H54 (cell line): ENCODE measurements at regions not wholly inside any gene's neighbourhood (a gene's known extent, or its start where the extent isn't known, plus 50 kb on each side); places are given as distances from the start of the nearest gene placed in this dataset.

Experiments used
- DNase-seq: peaks from one replicate; pipeline ENCODE4 v3.0.0; 2011; ENCODE audit warnings: low spot score, mixed read lengths; ENCODE audit not compliant: insufficient read length
- FAIRE-seq: peaks from 3 replicates; lab custom pipeline; 2011; peaks lifted over from hg19 to GRCh38; lab: Jason Lieb, UNC
- POLR2A ChIP-seq: IDR thresholded peaks from 2 replicates; pipeline ENCODE4 v1.6.1; 2011; ENCODE audit warnings: low read depth, mild to moderate bottlenecking, low read length

DNA sequence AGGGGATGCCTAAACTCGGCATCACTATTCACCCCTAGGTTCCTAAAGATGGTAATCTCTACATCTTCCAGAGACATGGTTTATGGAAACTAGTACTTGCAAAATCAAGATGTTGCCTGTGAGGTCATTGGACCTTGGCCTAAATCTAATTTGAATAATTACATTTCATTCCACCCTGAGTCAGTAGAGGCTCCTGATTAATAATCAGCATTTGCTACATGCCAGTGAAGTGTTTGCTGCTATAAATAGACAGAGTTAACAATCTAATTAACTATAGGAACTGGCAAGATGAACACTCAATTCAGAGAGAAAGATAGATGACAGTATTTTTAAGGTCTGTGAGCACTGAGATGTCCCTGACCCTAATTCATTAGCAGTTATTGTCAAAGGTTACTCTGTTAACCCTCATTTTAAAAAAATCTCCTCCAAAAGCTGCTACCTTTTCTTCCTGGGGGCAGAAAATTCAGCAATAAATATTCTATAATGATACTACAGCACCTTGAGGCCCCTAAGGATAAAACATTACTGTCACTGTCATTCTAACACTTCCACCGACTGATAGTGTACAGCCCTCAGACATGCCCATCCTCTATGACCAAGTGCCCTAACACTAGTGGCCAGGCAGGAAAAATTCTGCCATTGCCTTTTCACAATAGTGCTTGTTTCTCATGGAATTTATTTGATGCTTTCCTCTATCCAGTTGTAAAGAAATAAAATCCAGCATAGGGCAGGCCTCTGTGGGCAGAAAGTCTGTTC lies 65.7 kb upstream of the CCDC196 start:
- TF ChIP-seq POLR2A: no peak
- DNase-seq (no peak), FAIRE-seq (no peak)

DNA sequence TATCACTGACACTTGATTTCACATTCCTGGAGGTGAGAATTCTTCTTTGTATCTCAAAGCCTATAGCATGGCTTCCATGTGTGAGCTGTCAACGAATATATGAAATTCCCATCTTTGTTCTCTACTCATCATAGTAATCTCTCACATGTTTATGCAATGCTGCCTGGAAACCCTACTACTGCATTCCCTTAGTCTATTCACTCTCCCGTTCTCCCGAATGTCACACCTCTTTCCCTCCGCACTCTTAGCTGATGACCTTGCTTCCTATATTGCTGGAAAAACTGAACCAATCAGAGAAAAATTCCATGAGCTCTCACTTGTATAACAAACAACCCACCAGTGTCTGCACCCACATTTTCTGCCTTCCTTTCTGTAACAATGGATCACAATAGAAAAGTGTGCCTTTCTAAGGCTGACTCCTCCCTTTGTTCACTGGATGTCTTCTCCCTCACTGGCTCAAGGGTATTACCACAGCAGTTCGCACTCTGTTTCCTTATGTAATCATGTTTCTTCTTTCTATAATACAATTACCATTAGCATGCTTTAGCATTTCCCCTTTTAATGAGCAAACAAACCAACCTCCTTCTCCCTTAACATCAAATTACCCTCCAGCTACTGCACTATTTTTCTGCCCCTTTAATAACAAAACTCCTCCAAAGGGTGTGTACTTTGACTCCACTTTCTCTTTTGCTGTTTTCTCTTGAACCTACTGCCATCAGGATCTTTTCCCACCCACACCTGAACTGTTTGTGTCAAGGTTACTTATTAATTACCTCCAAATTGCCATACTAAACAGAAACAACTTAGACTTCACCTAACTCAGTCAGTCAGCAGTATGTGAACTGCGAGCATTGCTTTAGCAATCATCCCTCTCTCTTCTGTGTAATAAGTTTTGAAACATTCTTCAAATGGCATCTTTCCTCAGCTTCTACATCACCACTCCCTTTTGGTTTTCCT lies 63.9 kb upstream of the CCDC196 start:
- DNase-seq (no peak), FAIRE-seq (no peak)
- TF ChIP-seq POLR2A: no peak

DNA sequence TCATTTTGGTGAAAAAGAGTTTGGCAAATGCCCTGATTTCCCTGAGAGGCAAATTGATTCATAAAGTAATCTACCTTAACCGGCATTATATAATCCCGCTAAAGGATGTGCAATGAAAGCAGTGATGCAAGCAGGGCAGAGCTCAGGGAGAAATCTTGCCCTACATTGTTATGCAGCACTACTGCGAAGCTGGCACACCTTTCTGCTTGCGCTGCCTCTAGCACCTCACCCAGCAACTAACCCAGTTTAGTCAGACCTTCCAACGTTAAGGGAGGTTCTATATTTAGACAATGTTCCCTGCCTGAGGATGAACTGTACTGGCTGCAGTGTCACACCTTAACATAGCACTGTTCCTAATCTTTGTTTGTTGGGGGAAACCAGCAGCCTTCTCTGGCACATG lies 60.8 kb upstream of the CCDC196 start:
- FAIRE-seq (no peak), DNase-seq (no peak)
- TF ChIP-seq POLR2A: no peak

DNA sequence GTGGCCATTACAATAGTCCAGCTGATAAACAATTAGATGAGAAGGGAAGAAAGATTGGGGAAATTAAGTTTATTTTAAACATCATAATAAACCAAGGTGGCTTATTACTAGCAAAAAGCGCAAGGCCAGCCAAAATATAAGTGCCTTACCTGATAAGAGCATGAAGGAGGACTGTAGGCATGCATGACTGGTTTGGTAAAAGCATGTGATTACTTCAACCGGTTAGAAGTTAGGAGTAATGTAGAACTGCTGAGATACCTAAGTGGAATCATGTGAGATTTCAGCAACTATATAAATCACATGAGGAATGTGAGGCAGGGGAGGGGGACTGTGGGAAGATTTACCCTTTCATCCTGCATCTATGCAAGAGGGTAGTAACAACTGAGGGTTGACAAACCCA lies 59.7 kb upstream of the CCDC196 start:
- FAIRE-seq: no peak
- no peak for TF ChIP-seq POLR2A
- no peak for DNase-seq

DNA sequence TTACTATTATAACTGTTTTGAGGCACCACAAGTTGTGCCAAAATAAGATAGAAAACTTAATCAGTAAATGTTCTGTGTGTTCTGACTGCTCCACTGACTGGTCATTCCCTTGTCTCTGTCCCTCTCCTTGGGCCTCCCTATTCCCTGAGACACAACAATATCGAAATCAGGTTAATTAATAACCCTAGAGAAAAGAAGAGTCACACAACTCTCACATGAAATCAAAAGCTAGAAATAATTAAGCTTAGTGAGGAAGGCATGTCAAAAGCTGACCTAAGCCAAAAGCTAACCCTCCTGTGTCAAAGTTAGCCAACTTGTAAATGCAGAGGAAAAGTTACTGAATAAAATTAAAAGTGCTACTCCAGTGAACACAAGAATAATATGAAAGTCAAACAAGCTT lies 53.8 kb upstream of the CCDC196 start:
- no peak for FAIRE-seq
- DNase-seq: no peak
- TF ChIP-seq POLR2A: no peak

DNA sequence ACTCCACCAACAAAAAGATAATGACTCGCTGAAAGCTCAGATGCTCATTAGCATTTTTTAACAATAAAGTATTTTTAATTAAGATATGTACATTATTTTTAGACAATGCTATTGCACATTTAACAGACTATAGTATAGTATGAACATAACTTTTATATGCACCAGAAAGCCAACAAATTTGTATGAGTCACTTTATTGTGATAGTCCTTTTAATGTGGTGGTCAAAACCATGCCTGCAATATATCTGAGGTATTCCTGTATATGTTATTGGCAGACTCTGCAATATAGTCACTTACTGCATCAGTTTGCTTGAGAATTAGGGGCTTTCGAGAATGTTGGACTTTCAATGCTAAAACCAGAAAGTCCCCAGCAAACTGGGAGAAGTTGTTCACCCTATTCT lies 51.7 kb upstream of the CCDC196 start:
- no peak for TF ChIP-seq POLR2A
- DNase-seq: no peak
- FAIRE-seq: no peak

DNA sequence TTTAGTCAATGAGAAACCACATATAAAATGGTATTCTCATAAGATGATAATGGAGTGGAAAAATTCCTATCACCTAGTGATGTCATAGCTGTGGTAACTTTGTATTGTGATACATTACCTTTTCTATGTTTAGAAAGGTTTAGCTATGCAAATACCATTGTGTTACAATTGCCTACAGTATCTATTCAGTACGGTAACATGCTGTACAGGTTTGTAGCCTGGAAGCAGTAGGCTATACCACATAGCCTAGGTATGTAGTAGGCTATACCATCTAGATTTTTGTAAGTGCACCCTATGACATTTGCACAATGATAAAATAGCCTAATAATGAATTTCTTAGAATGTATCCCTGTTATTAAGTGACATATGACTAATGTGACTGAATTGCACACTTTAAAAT lies 50.5 kb upstream of the CCDC196 start:
- DNase-seq (no peak), FAIRE-seq (no peak)
- TF ChIP-seq POLR2A: no peak
